SJCRH30 (cell line): ENCODE measurements at regions not wholly inside any gene's neighbourhood (a gene's known extent, or its start where the extent isn't known, plus 50 kb on each side); places are given as distances from the start of the nearest gene placed in this dataset.
A peak's percentile ranks its signal among the peaks of the same experiment; 100 is the strongest.
"Not testable (repeated sequence)": the region's sequence is repeated elsewhere in the genome, so short reads cannot be mapped to it uniquely, and the experiment has no call there.

Source experiments
- DNase-seq, 2 experiments: peaks; one replicate each; pipeline ENCODE4 v3.0.0-alpha.2; 2015 to 2020
- H3K27ac ChIP-seq: fragments of 250-450 bp; sonication (Bioruptor Pico); 2 replicates; pipeline ENCODE4 v1.5.1; 2020; ENCODE audit warnings: mild to moderate bottlenecking, moderate library complexity
- H3K27me3 ChIP-seq: fragments of 250-450 bp; sonication (Bioruptor Pico); 2 replicates; pipeline ENCODE4 v1.5.1; 2020; ENCODE audit warnings: mild to moderate bottlenecking, moderate library complexity
- H3K36me3 ChIP-seq: fragments of 250-450 bp; sonication (Bioruptor Pico); 2 replicates; pipeline ENCODE4 v1.5.1; 2020; ENCODE audit warnings: mild to moderate bottlenecking, moderate library complexity
- H3K4me1 ChIP-seq: fragments of 250-450 bp; sonication (Bioruptor Pico); 2 replicates; pipeline ENCODE4 v1.5.1; 2020; ENCODE audit warnings: mild to moderate bottlenecking, moderate library complexity
- H3K4me3 ChIP-seq: fragments of 250-450 bp; sonication (Bioruptor Pico); 2 replicates; pipeline ENCODE4 v1.5.1; 2020; ENCODE audit warnings: mild to moderate bottlenecking, moderate library complexity
- H3K9me3 ChIP-seq: fragments of 250-450 bp; sonication (Bioruptor Pico); replicated peaks from 2 replicates; pipeline ENCODE4 v1.5.1; 2020; ENCODE audit warnings: mild to moderate bottlenecking, moderate library complexity

- no peak overlapping the region for H3K4me3 ChIP-seq
- no peak for DNase-seq
- no peaks in the 10 kb centered on the region for H3K27me3 ChIP-seq
- H3K9me3 ChIP-seq, result peaks cover 3% of the 10 kb centered on the region; the same call in 1 of the 2 replicates
- H3K36me3 ChIP-seq, result no peaks in the 10 kb centered on the region
- no peaks in the 10 kb centered on the region for H3K4me1 ChIP-seq
- H3K27ac ChIP-seq, result no peak overlapping the region
Observed at GRCh38 chr5:158195416-158196210, 336.7 kb upstream of the CLINT1 start.

- Histone ChIP-seq H3K36me3 (no peaks in the 10 kb centered on the region), H3K9me3 (peaks cover 3% of the 10 kb centered on the region; the same call in 1 of the 2 replicates), H3K4me3 (no peak overlapping the region), H3K27ac (no peak overlapping the region), H3K27me3 (no peaks in the 10 kb centered on the region), H3K4me1 (no peaks in the 10 kb centered on the region)
- peak; percentile 31 to 61 for DNase-seq
Observed at GRCh38 chr5:158194561-158194976, 335.6 kb upstream of the CLINT1 start.

DNA sequence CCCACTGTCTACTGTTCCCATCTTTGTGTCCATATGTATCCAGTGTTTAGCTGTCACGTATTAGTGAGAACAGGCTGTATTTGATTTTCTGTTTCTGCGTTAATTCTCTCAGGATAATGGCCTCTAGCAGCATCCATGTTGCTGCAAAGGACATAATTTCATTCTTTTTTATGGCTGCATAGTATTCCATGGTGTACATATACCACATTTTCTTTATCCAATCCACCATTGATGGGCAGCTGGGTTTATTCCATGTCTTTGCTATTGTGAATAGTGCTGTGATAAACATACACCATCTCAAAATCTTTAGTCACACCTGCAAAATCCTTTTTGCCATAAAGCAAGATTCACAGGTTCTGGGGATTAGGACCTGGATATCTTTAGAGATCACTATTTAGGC, 334.4 kb upstream of the CLINT1 start:
- H3K36me3 ChIP-seq, DNase-seq, H3K27ac ChIP-seq, H3K4me3 ChIP-seq, H3K9me3 ChIP-seq, H3K4me1 ChIP-seq, H3K27me3 ChIP-seq: not testable (repeated sequence)

DNA sequence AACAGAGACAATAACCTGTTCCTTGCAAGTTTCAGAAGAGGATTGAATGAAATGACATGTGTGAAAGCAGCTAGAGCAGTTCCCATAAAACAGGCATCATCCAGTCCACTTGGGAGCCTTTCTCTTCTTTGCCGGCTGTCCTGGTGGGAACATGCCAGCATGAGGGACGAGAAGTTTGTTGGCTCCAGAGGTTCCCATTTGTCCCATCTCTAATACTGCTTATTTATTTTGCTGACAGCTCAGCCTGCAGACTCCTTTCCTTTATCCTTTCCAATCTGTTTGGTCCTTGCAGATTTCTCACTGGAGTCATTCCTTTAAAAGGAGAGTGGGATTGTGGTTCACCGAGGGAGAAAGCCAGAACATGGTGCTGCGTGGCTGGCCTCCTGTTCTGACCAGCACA, 321.5 kb upstream of the CLINT1 start:
- H3K4me1 ChIP-seq, result peaks cover 10% of the 10 kb centered on the region
- no peak overlapping the region for H3K4me3 ChIP-seq
- no peak for DNase-seq
- no peaks in the 10 kb centered on the region for H3K36me3 ChIP-seq
- peaks cover 8% of the 10 kb centered on the region; the same call in 1 of the 2 replicates for H3K9me3 ChIP-seq
- H3K27ac ChIP-seq, result no peak overlapping the region
- H3K27me3 ChIP-seq, result no peaks in the 10 kb centered on the region

- Histone ChIP-seq H3K9me3 (peaks cover 8% of the 10 kb centered on the region; the same call in 1 of the 2 replicates), H3K27ac (no peak overlapping the region), H3K36me3 (no peaks in the 10 kb centered on the region), H3K27me3 (no peaks in the 10 kb centered on the region), H3K4me3 (no peak overlapping the region), H3K4me1 (peaks cover 14% of the 10 kb centered on the region)
- no peak for DNase-seq
Observed at GRCh38 chr5:158179271-158179670, 320.3 kb upstream of the CLINT1 start.

GRCh38 chr5:158178535-158178934, 319.6 kb upstream of the CLINT1 start:
- Histone ChIP-seq H3K27me3 (no peaks in the 10 kb centered on the region), H3K36me3 (no peaks in the 10 kb centered on the region), H3K4me3 (no peak overlapping the region), H3K27ac (no peak overlapping the region), H3K4me1 (peaks cover 14% of the 10 kb centered on the region), H3K9me3 (peaks cover 8% of the 10 kb centered on the region; the same call in 1 of the 2 replicates)
- DNase-seq, result no peak

DNA sequence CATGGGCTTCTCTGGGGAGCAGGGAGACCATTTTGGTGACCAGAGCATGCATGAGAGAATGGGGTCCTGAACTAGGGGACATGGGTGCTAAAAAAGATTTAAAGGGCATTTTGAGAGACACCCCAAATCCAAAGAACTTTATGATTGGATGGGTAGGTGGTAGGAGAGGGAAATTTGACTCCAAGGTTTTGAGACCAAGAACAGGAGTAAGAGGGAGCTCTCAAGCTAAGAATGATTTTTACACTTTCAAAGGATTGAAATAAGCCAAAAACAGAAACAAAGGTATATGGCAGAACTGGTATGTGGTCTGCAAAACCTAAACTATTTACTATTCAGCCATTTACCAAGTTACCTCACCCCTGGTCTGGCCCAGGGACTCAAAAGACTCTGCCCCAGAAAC, 318.2 kb upstream of the CLINT1 start:
- no peaks in the 10 kb centered on the region for H3K27me3 ChIP-seq
- H3K4me3 ChIP-seq, result no peak overlapping the region
- peaks cover 4% of the 10 kb centered on the region; the same call in 1 of the 2 replicates for H3K9me3 ChIP-seq
- H3K36me3 ChIP-seq, result no peaks in the 10 kb centered on the region
- peaks cover 14% of the 10 kb centered on the region for H3K4me1 ChIP-seq
- H3K27ac ChIP-seq, result no peak overlapping the region
- no peak for DNase-seq

DNA sequence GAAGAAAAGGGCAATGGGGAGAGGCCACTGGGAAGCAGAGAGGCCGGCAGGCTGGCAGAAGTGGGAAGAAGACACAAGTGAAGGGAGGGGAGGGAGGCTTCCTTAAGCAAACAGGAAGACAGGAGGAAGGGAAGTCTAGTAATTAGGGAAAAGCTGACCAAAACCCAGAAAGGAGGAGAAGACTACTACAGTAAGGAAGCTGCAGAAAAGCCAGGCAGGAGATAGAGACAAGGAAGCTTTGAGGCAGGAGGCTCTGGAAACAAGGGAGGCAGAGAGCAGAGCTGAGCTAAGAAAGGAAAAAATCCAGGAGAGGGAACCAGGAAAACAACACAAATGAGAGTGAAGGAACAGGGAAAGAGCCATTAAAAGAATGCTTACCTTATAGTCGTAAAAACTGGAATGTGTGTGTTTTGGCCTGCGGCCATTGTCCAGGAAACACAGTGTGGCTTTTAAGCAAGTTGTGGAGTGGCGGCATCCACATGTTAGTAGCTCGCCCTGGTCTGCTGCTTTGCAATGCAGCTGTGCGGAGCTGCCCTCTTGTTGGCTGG, 317.1 kb upstream of the CLINT1 start:
- Histone ChIP-seq H3K4me3 (no peak overlapping the region; the same call in 1 of the 2 replicates), H3K27me3 (no peaks in the 10 kb centered on the region)
- DNase-seq, result peak; percentile 46 to 55

DNA sequence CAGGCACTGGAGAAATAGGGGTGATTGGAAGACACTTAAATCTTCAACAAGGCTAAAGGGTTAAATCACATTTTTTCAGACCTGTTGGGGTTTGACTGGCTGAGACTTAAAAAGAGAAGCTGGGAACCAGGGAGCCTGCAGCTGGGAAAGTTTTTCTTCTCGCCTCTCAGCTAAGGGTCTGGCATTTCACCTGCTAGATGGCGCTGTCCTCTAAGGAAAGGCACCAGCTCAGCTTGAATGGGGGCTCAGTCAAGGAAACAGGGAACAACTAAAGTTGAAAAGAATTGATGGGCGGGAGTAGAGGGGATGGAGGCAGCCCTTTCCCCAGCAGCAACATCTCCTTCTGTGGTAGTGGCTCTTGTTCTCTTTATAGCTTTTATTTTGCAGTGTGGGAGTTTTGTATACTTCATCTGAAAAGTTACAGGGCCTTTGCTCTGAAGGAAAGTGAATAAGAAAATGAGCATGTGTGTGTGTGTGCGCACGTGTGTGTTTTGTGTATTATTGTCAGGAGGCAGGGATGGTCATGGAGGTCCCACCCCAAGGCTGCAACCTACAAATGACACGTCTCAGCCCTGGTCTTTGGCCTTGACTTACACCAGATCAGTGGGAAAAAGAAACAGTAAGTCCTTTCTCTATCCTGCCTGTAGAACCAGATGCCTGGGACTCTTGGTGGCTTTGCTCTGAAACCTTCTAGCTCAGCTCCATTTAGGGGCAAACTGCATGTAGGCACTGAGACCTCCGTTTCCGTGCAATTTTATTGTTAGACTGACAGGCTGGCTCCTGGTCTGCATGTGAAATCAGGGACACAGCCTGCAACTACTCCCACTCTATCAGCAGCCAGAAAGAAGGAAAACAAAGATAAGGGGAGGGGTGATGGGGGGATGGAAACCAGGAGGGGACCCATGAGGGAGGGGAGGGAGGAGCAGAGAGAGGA, 316.2 kb upstream of the CLINT1 start:
- DNase-seq, result peak; percentile 74 to 91
- Histone ChIP-seq H3K36me3 (no peaks in the 10 kb centered on the region), H3K4me3 (no peak overlapping the region), H3K4me1 (peaks cover 14% of the 10 kb centered on the region), H3K9me3 (no peaks in the 10 kb centered on the region), H3K27me3 (no peaks in the 10 kb centered on the region), H3K27ac (peak overlapping the region; percentile 16; the same call in 1 of the 2 replicates)

More for the DNA sequence above, 317.1 kb upstream of the CLINT1 start:
- Histone ChIP-seq H3K9me3 (no peaks in the 10 kb centered on the region), H3K4me1 (peaks cover 14% of the 10 kb centered on the region), H3K36me3 (no peaks in the 10 kb centered on the region), H3K27ac (peak overlapping the region; percentile 16; the same call in 1 of the 2 replicates)

- Histone ChIP-seq H3K27ac (no peak overlapping the region), H3K36me3 (no peaks in the 10 kb centered on the region), H3K4me1 (peaks cover 14% of the 10 kb centered on the region), H3K27me3 (no peaks in the 10 kb centered on the region), H3K9me3 (no peaks in the 10 kb centered on the region), H3K4me3 (no peak overlapping the region)
- DNase-seq, result no peak
Observed at GRCh38 chr5:158174026-158174425, 315.1 kb upstream of the CLINT1 start.

- no peaks in the 10 kb centered on the region for H3K27me3 ChIP-seq
- no peaks in the 10 kb centered on the region for H3K9me3 ChIP-seq
- peaks cover 14% of the 10 kb centered on the region for H3K4me1 ChIP-seq
- H3K36me3 ChIP-seq, result no peaks in the 10 kb centered on the region
- no peak for DNase-seq
- no peak overlapping the region for H3K4me3 ChIP-seq
- no peak overlapping the region for H3K27ac ChIP-seq
Observed at GRCh38 chr5:158172005-158172404, 313.1 kb upstream of the CLINT1 start.

GRCh38 chr5:158170534-158170933, 311.6 kb upstream of the CLINT1 start:
- Histone ChIP-seq H3K9me3 (no peaks in the 10 kb centered on the region), H3K36me3 (no peaks in the 10 kb centered on the region), H3K4me3 (no peak overlapping the region), H3K27ac (no peak overlapping the region), H3K27me3 (no peaks in the 10 kb centered on the region), H3K4me1 (peaks cover 5% of the 10 kb centered on the region)
- DNase-seq, result no peak

DNA sequence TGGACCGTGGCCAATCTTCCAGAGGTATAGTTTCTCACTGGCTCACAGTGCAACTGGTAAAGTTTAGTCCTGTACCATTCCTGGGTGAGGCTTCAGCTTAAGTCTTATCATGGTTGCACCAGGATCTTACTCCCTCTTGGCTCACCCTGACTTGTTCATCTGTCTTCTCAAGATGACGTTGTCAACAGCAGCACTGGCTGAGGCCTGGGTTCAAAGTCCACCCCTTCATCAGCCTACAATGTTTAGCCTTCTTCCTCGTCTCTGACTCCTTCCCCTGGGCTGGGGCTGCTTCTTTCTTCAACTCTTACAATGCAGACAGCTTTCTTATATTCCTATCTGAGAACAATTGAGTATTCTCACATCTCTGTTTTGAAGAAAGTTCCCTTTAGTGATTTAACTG, 311.1 kb upstream of the CLINT1 start:
- Histone ChIP-seq H3K9me3 (no peaks in the 10 kb centered on the region), H3K4me3 (no peak overlapping the region), H3K27me3 (no peaks in the 10 kb centered on the region), H3K36me3 (no peaks in the 10 kb centered on the region), H3K4me1 (peaks cover under 1% of the 10 kb centered on the region; the same call in 1 of the 2 replicates), H3K27ac (no peak overlapping the region)
- DNase-seq, result peak in 1 of 2 experiments; percentile 18

GRCh38 chr5:158166424-158166823, 307.5 kb upstream of the CLINT1 start:
- H3K9me3 ChIP-seq, result no peaks in the 10 kb centered on the region
- H3K36me3 ChIP-seq, result no peaks in the 10 kb centered on the region
- H3K4me3 ChIP-seq, result no peak overlapping the region
- no peaks in the 10 kb centered on the region for H3K27me3 ChIP-seq
- DNase-seq, result no peak
- no peak overlapping the region for H3K27ac ChIP-seq
- no peaks in the 10 kb centered on the region for H3K4me1 ChIP-seq

- no peak overlapping the region for H3K4me3 ChIP-seq
- no peak for DNase-seq
- no peaks in the 10 kb centered on the region for H3K9me3 ChIP-seq
- no peaks in the 10 kb centered on the region for H3K27me3 ChIP-seq
- H3K4me1 ChIP-seq, result no peaks in the 10 kb centered on the region
- no peak overlapping the region for H3K27ac ChIP-seq
- H3K36me3 ChIP-seq, result no peaks in the 10 kb centered on the region
Observed at GRCh38 chr5:158165647-158166046, 306.7 kb upstream of the CLINT1 start.
